Skin of body (tissue), 1 donor: ENCODE measurements at regions not wholly inside any gene's neighbourhood (a gene's known extent, or its start where the extent isn't known, plus 50 kb on each side); places are given as distances from the start of the nearest gene placed in this dataset.
"Not testable (repeated sequence)": the region's sequence is repeated elsewhere in the genome, so short reads cannot be mapped to it uniquely, and the experiment has no call there.

Experiments used
- DNase-seq: peaks from one replicate; lab custom pipeline; 2025; lab: John Stamatoyannopoulos, UW

DNA sequence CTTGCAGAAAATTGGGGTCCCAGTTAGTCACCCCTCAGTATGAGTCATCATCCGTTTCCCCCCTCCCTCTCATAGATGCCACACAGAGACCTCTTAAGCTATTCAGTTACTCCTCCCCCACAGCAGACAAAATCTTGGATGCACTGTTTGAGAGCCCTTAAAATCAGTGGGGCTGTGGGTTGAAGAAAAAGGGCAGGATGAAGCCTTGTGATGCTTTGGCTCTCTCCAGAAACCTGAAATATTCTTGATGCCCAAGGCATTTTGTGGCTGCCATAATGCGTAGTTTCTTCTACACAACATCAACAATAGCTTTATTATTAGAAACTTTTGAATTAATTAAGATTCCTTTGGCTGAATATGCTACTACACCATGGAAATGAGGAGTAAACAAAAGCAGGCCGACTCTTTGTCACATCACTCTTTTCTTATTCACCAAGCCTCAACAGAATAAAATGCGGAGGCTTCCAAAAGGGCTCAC lies 133.8 kb downstream of the MRPS30 start:
- no peak for DNase-seq

DNA sequence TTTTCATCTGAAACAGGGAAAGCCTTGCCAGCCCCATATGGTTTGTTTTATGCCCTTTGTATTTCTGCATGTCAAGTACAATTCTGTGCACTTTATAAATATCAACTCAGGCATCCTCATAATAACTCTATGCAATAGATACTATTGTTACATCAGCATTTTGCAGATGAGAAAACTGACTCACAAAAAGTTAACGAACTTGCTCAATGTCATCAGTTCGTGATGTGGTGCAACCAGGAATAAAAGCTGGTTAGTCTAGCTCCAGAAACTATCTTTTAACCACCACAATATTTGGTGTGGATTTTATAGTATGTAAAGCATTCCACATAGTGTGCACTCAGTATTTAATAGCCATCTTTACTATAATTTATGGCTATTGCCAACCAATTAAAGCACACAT lies 134.9 kb downstream of the MRPS30 start:
- DNase-seq, result no peak

DNA sequence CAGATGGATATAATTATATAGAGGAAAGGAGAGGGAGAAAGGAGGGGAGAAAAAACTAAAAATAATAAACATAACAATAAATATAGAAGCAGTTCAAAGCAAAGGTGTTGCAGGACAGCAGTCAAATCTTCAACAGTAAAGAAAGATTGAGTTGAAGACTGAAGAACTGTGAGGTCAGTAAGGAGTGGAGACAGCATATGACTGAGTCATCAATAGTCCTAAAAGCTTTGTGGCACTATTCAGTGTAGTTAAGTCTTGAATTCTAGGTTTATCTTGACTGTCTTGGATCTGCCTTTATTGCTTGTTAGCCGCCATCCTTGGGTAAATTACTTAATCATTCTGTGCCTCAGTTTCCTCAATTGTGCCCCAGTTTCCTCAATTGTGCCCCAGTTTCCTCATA lies 137.0 kb downstream of the MRPS30 start:
- DNase-seq, result no peak

DNA sequence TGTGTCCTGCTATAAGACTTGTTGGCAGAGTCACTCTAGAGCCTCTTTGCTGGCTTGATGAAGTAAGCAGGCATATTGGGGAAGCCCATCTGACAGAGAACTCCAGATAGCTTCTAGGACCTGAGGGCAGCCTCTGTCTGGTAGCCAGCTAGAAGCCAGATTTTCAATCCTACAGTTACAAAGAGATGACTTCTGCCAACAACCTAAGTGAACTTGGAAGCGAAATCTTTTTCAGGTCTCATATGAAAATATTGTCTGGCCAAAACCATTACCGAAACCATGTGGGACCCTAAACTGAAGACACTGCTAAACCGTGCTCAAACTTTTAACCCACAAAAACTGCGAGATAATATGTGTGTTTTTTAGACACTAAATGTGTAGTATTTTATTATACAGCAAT lies 140.9 kb downstream of the MRPS30 start:
- no peak for DNase-seq

DNA sequence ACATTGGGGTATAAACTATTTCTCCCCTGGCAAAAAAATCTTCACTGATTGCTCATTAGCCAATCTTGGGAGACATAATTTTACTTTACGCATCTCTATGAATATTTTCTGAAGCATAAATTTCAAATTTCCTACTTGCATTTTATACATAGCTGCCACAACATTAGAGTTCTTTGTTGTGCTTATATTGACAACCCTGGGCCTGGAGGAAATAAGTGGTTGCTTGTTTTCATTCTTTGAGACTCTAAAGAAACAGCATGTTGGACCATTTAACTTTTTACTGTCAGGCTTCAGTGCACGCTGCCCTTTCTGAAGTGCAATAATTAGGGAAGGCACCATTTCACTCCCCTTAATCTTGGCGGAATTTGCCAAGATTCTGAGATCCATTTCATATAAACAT lies 142.6 kb downstream of the MRPS30 start:
- no peak for DNase-seq

DNA sequence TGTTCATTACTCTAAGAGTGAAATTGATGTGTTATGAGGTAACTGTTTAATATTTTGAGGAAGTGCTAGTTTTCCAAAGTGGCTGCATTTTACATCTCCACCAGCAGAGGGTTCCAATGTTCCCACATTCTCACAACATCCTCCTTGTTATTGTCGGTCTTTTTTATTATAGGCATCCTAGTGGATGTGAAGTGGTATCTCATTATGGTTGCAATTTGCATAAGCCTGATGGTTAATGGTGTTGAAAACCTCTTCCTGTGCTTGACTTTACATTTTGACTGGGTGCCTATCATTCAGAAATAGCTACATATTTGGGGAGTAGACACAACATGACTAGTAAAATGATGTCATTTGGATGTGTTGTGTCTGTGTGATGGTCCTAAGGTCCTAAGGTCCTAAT lies 143.6 kb downstream of the MRPS30 start:
- no peak for DNase-seq

DNA sequence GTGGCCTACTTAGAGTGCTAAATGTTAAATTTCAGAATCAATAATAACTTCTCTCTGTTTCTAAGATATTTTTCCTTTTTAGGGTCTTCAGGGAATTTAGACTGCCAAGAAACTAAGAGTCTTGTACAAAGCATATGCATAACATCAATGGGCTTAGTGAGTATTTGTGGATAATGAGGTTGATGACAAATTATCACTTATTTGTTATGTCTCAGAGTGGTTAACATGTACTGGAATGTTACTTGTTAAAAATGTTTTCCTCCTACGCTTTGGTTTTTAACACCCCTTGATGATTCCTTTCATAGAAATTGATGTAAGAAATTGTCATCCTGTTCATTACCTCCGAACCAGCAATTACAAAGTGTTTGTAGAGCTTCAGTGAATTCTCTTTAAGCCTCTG lies 144.3 kb downstream of the MRPS30 start:
- no peak for DNase-seq

DNA sequence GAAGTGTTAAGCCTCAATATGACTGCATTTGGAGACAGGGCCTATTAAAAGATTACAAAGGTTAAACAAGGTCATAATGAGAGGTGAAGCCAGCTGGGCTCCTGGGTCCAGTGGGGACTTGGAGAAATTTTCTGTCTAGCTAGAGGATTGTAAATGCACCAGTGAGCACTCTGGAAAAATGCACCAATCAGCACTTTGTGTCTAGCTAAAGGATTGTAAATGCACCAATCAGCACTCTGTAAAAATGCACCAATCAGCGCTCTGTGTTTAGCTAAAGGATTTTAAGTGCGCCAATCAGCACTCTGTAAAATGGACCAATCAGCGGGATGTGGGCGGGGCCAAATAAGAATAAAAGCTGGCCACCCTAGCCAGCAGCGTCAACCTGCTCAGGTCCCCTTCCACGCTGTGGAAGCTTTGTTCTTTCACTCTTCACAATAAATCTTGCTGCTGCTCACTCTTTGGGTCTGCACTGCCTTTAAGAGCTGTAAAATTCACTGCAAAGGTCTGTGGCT lies 150.3 kb downstream of the MRPS30 start:
- DNase-seq, result not testable (repeated sequence)

DNA sequence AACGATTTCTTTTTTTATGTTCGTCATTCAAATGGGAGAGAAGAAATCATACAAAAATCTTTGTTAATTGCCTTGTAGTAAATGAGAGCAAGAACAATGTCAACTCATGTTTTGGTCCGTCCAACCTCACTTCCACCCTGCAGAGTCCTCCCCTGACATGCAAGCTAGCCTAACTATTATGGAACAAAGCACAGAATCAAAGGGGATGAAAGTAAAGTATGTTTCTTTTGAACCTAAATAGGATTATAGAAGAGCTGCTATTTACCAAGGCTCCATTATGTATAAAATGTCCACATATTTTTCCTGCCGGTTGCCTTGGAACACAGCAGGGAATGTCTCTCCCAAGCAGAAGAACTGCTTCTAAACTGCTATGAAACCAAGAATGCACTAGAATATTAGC lies 161.1 kb downstream of the MRPS30 start:
- DNase-seq, result no peak

DNA sequence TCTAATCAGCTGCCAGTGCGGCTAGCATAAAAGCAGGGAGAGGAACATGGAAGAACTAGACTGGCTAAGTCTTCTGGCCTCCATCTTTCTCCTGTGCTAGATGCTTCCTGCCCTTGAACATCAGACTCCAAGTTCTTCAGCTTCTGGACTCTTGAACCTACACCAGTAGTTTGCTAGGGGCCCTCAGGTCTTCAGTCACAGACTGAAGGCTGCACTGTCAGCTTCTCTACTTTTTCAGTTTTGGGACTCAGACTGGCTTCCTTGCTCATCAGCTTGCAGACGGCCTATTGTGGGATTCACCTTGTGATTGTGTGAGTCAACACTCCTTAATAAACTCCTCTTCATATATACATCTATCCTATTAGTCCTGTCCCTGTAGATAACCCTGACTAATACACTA lies 162.2 kb downstream of the MRPS30 start:
- not testable (repeated sequence) for DNase-seq

DNA sequence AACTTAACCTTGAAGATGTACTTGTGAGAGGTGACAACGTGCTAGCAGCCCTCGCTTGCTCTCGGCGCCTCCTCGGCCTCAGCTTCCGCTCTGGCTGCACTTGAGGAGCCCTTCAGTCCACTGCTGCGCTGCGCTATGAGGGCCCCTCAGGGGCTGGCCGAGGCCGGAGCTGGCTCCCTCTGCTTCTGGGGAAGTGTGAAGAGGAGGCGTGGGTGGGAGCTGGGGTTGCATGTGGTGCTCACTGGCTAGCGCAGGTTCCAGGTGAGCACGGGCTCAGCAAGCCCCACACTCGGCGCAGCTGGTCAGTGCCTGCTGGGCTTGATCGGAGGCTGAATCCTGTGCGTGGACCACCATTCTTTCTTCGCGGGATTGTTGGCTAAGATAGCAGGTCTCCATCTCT lies 166.1 kb downstream of the MRPS30 start:
- no peak for DNase-seq

DNA sequence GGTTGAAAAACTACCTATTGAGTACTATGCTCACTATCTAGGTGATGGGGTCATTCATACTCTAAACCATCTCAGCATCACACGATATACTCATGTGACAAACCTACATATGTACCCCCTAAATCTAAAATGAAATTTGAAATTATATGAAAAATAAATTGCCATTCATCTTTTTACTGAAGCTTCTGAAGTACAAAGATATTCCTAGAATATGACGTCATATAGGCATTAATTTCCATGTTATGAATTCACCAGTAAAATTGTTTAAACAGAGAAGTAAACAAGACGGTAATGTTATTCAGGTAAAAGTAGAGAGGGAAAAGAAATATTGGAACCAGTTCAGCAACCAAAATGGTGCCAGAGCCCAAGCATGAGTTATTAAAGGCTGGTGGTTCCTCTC lies 173.0 kb downstream of the MRPS30 start:
- DNase-seq, result no peak

DNA sequence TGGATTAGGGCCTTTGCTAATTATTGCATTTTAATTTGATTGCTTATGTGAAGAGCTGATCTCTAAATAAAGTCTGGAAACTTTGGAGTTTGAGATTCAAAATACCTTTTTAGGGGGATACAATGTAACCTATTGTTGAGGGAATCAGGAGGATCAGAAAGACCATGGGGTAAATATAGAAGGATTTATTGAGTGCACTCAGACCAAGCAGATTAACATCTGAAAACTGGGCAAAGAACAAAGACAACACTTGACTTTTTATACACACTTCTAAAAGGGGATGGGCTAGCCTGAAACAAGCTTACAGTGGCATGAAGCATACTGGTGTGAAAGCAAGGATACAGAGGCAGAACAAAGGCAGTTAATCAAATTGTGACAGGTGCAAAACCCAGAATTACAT lies 174.3 kb downstream of the MRPS30 start:
- no peak for DNase-seq

DNA sequence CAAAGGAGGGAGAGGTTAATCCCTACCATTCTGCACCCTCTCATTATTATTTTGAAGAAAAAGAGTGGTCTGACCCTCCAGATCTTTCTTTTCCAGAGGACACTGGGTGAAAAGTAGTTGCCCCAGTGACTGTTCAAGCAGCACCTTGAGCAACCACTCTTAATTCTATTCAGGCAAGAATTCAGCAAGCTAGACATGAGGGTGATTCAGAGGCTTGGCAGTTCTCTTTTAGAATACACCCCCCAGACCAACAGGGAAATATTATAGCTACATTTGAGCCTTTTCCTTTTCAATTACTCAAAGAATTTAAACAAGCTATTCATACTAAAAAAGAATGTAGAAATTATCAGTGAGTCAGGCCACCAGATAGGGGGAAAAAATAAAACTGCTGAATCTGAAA lies 178.3 kb downstream of the MRPS30 start:
- DNase-seq, result no peak

DNA sequence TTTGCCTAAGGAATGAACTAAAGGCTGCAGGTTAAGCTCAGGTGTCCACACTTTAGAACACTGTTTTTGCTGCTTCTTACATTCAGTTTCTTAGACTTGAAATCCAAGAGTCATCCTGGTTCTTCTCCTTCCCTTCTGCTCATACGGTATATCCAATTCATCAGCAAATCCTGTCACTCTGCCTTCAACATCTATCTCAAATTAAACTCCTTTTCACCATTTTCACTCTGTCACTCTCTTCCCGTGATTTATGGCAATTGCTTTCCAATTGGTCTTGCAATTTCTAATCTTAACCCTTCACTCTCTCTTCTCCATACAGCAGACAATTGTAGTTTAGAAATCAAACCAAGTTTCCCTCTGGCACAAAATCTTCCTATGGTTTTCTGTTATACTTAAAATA lies 182.9 kb downstream of the MRPS30 start:
- no peak for DNase-seq

DNA sequence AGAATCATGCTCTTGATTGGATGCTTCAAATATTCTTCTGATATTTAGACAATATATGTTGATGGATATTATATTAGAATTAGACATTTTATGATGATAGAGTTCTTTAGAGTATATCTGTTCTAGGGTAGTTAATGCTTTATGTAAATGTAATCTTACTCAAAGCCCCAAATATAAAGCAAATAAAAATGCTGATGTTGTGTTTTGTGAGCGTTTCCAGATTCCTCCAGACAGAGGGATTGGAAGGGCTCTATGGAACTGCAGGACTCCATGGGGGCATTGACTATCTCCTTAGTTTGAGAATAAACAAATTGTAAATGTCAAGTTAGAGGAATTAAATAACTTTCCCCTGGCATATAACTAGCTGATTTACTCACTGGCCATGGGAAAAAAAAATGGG lies 184.5 kb downstream of the MRPS30 start:
- no peak for DNase-seq

DNA sequence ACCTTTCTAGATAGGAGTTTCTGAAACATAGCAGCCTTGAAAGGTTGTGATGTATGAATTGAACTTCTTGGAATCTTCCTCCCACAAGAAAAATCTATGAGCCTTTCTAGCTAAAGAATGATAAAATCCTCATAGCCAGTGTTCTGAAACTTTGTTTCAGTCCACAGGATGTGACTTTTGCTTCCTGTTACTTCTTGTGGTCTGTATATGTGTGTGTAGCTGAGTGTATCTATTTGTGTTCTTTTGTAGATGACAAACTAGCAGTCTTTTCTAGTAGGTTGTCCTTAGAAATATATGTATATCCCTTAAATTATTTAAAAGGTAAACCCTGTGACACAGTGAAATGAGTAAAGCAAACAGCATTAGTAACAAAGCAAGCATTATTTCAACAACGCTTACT lies 188.8 kb downstream of the MRPS30 start:
- DNase-seq, result no peak

DNA sequence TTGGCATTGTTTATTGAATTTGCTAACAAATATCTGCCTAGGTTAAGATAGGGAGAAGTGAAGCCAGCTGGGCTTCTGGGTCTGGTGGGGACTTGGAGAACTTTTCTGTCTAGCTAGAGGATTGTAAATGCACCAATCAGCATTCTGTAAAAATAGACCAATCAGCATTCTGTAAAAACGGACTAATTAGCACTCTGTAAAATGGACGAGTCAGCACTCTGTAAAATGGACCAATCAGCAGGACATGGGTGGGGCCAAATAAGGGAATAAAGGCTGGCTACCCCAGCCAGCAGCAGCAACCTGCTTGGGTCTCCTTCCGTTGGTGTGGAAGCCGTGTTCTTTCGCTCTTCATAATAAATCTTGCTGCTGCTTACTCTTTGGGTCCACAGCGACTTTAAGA lies 198.4 kb downstream of the MRPS30 start:
- not testable (repeated sequence) for DNase-seq

DNA sequence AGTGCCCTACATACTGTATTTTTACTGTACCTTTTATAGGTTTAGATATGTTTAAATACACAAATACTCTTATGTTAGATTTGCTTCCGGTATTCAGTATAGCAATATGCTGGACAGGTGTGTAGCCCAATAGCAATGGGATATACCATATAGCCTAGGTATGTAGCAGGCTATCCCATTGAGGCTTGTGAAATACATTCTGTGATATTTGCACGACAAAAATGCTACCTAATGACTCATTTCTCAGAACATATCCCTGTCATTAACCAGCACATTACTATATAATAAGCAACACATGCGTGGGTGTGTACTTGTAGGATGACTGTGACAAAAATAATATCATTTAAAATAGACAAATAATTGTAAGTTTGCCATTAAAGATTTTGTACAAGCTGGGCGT lies 208.8 kb downstream of the MRPS30 start:
- DNase-seq, result no peak

DNA sequence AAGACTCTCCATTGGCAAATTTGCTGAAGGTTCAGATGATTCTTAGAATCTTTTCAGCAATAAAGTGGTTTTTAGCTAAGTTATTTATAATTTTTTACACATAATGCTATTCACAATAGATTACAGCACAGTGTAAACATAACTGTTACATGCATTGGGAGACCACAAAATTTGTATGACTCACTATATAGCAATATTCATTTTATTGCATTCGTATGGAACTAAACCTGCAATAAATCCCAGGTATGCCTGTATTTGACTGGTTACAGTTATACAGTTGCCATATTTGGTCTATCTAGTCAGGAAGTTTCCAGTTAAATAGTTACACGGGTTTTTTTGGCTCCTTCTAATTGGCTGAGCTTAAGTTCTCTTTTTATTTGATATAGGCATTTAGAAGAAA lies 220.8 kb downstream of the MRPS30 start:
- DNase-seq, result no peak

DNA sequence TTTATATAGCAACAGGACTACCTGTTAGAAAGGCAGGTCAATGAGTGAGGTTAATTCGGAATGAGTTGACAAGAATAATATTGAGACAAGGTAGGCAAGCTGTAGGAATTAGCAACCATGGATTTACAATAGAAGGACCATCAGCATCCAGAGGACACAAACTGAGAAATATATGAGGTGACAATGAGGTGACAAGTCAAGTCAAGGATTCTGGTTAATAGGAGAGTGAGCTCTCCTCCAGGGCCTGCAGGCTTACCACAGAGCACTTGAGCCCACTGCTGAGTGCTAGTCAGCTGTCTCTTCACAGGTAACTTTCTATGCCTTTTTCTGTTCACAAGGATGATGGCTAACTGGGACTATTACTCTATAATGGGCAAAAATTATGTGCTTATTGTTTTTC lies 227.2 kb downstream of the MRPS30 start:
- DNase-seq, result no peak

DNA sequence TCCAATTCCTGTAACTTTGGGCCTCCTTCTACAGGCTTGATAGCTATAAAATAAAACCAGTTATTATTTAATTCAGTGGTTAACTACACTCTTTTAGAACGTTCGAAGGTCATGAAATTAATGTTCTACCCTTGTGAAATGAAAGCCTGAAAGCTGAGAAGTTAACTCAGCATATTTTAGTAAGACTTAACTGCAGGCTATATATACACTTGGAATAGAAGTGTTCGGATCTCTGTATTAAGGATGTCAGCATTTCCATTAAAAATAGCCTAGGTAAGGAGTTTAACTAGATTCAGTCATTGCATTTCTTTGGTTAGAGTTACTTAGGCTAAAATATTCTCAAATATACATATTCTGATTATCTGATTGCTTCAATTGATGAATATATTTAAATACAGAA lies 229.2 kb downstream of the MRPS30 start:
- DNase-seq, result no peak

DNA sequence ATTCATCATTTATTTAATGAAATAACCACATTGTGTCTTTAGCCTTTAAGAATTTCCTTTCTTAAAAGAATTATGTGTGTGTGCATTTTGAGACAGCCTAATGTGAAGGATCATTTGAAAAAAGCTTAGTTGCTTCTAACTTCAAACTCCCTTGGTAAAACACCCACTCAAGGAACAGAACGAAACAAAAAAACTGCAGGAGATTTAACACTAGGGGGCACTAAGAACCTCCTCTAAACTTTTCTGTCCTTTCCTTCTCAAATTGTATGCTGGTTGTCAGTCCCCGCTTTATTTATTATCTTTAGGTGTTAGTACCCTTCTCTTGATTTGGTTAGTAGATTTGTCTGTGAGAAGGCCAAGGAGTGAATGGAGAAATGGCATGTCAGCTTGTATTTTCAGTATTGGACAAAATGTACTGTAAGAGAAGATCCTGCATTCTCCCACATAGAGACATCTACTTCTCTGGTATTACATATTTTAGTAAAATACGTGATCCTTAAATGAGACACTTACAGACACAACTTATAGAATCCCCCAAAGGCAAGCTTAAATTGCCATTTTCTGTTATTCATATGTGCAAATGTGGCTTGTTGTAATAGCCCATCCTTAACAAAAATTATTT lies 229.7 kb downstream of the MRPS30 start:
- peak; percentile 0 for DNase-seq

DNA sequence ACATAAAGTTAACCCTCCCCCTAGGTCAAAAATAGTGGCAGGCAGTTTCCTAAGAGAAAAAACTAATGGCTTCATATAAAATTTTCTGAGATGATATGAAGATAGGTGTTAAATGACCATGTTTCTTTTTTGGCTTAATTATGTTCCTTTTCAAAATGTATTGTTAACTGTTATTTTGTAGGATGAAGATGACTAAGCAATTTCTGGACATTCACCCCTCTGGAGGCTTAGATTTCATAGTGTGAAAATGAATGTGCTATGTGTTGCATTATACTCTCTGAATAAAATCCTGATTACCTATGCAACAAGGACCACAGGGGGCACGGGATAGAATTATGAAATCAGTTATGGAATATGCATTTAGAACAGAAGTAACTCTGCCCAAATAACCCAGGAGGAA lies 233.5 kb downstream of the MRPS30 start:
- DNase-seq, result no peak
